Heart left ventricle (tissue), 16 donors: ENCODE measurements at regions not wholly inside any gene's neighbourhood (a gene's known extent, or its start where the extent isn't known, plus 50 kb on each side); places are given as distances from the start of the nearest gene placed in this dataset.

ENCODE experiments used
- ATAC-seq, 4 donors: fragments of 200-7000 bp; cut with Tn5 transposase; one replicate each; pipeline ENCODE4 v1.9.1; 2020 to 2022; ENCODE audit warnings: moderate library complexity in 4 of 4, mild to moderate bottlenecking in 3 of 4, moderate number of reproducible peaks in 1 of 4
- DNase-seq, 5 donors: peaks; one replicate each; pipeline ENCODE4 v3.0.0-alpha.2; 2020
- H3K27ac ChIP-seq, 12 donors: fragments of 200-600 bp; sonication (generic) in 4 of 12; one replicate each; pipeline versions ENCODE4 v1.5.0 to v1.8.0; 2016 to 2022; ENCODE audit warnings: mild to moderate bottlenecking in 2 of 12
- H3K27me3 ChIP-seq, 9 donors: fragments of 200-600 bp; sonication (generic) in 2 of 9; one replicate each; pipeline versions ENCODE4 v1.5.1 to v1.8.0; 2016 to 2022; ENCODE audit warnings: mild to moderate bottlenecking in 3 of 9
- H3K36me3 ChIP-seq, 9 donors: fragments of 200-600 bp; sonication (generic) in 2 of 9; one replicate each; pipeline versions ENCODE4 v1.5.0 to v1.8.0; 2018 to 2022; ENCODE audit warnings: mild to moderate bottlenecking in 2 of 9
- H3K4me1 ChIP-seq, 12 donors: fragments of 200-600 bp; sonication (generic) in 4 of 12; one replicate each; pipeline versions ENCODE4 v1.5.0 to v1.8.0; 2016 to 2022; ENCODE audit warnings: mild to moderate bottlenecking in 3 of 12
- H3K4me3 ChIP-seq, 12 donors: fragments of 200-600 bp; sonication (generic) in 4 of 12; one replicate each; pipeline versions ENCODE4 v1.5.0 to v1.8.0; 2017 to 2022; ENCODE audit warnings: mild to moderate bottlenecking in 9 of 12, moderate library complexity in 4 of 12
- H3K9me3 ChIP-seq, 12 donors: fragments of 200-600 bp; sonication (generic) in 4 of 12; one replicate each; pipeline versions ENCODE4 v1.5.0 to v1.8.0; 2016 to 2022; ENCODE audit warnings: mild to moderate bottlenecking in 1 of 12
- CTCF ChIP-seq, 12 donors: fragments of 200-600 bp; sonication (generic) in 4 of 12; IDR thresholded peaks; one replicate each; pipeline versions ENCODE4 v1.5.0 to v1.8.0; 2018 to 2022; ENCODE audit warnings: antibody characterized with exemption in 12 of 12, mild to moderate bottlenecking in 5 of 12
- POLR2A ChIP-seq, 2 donors: fragments of 450-650 bp; IDR thresholded peaks; one replicate each; pipeline ENCODE4 v1.6.1; 2017; ENCODE audit warnings: antibody characterized with exemption in 2 of 2, mild to moderate bottlenecking in 2 of 2, moderate library complexity in 2 of 2
- WGBS, 4 donors: extraction: QIAGEN DNeasy Blood & Tissue Kit in 2 of 4; methylation state at CpG; one replicate each; pipeline versions ENCODE4 v1.1.5 to v1.1.7; 2013 to 2018; 5-methylcytosine and 5-hydroxymethylcytosine counted together
- intact Hi-C, 10 donors: fragments of 100-400 bp; cut with DNase I; formaldehyde crosslinking; loops; one replicate each; pipeline versions ENCODE4 v1.11.1 to v1.14.2; 2022
- donor health status: ischemic (EF 13 %, LVEDD 7.1; RV severe dilation, severe dysfunction).
- donor health status: healthy with polysubstance abuse.
- donor health status: DM: no; HTN: yes; CAD: no.
- donor health status: DM: no; HTN: no; CAD: no.
- donor health status: ischemic (EF 25% LVEDD 6.9; RV normal size, moderate dysfunction).
- donor health status: ischemic (EF 25% LVEDD 5.7; RV mildly dilated, moderate dysfunction).
- donor health status: healthy.
- donor health status: DM: yes; HTN: yes; CAD: no.
- donor health status: ischemic (EF 35%, LVEDD 5.7; RV mildly dilated, moderate dysfunction).
- donor health status: nonischemic (EF 11% LVEDD 7.7; RV severe dilation, severe dysfunction).
- donor health status: DM: yes; HTN: yes; CAD: no.
- donor health status: PGD.
- donor health status: ischemic (EF 29% LVEDD 5.4; RV normal size, mild dysfunction).
- donor health status: nonischemic (EF 23%, LVEDD 6.1; RV moderate dilation, normal function).

- Histone ChIP-seq H3K27me3 (no peaks in the 10 kb centered on the region), H3K36me3 (no peaks in the 10 kb centered on the region), H3K4me3 (no peak overlapping the region), H3K27ac (no peak overlapping the region), H3K4me1 (no peaks in the 10 kb centered on the region), H3K9me3 (no peaks in the 10 kb centered on the region)
- WGBS, 4 donors: 94 to 96% (median 95%) methylated on average over 7 of the region's 7 CpGs
- ATAC-seq: no peak
- no peak for DNase-seq
- no peak for TF ChIP-seq CTCF (IDR thresholded peaks at IDR 0.05)
- TF ChIP-seq POLR2A (IDR thresholded peaks at IDR 0.05): no peak
- intact Hi-C loops: no loop called here
Observed at GRCh38 chr12:94749455-94749854, 99.1 kb upstream of the TMCC3 start.

- TF ChIP-seq CTCF (IDR thresholded peaks at IDR 0.05): no peak
- no peak for TF ChIP-seq POLR2A (IDR thresholded peaks at IDR 0.05)
- H3K27ac ChIP-seq: no peak overlapping the region
- H3K27me3 ChIP-seq: no peaks in the 10 kb centered on the region
- H3K36me3 ChIP-seq: no peaks in the 10 kb centered on the region
- DNase-seq (no peak), ATAC-seq (no peak)
- 80 to 83% (median 82%) methylated on average over 10 of the region's 10 CpGs for WGBS, 4 donors
- no peaks in the 10 kb centered on the region for H3K9me3 ChIP-seq
- H3K4me3 ChIP-seq: no peak overlapping the region
- H3K4me1 ChIP-seq: no peaks in the 10 kb centered on the region
- intact Hi-C loops: no loop called here
Observed at GRCh38 chr12:94748726-94749421, 98.5 kb upstream of the TMCC3 start.

- no peak overlapping the region for H3K27ac ChIP-seq
- DNase-seq: no peak
- H3K9me3 ChIP-seq: no peaks in the 10 kb centered on the region
- WGBS, 4 donors: 70 to 77% (median 75%) methylated on average over 4 of the region's 4 CpGs
- no peaks in the 10 kb centered on the region for H3K4me1 ChIP-seq
- TF ChIP-seq POLR2A (IDR thresholded peaks at IDR 0.05) (no peak), CTCF (IDR thresholded peaks at IDR 0.05) (no peak)
- intact Hi-C loops: no loop called here
- H3K4me3 ChIP-seq: no peak overlapping the region
- H3K36me3 ChIP-seq: no peaks in the 10 kb centered on the region
- ATAC-seq: no peak
- H3K27me3 ChIP-seq: peaks cover 0 to 4% (median 0%) of the 10 kb centered on the region in 9 donors
Observed at GRCh38 chr12:94745562-94745961, 95.2 kb upstream of the TMCC3 start.

- Histone ChIP-seq H3K9me3 (no peaks in the 10 kb centered on the region), H3K36me3 (no peaks in the 10 kb centered on the region), H3K4me3 (no peak overlapping the region), H3K4me1 (no peaks in the 10 kb centered on the region), H3K27ac (no peak overlapping the region), H3K27me3 (peaks cover 0 to 4% (median 0%) of the 10 kb centered on the region in 9 donors)
- intact Hi-C loops: no loop called here
- TF ChIP-seq CTCF (IDR thresholded peaks at IDR 0.05): no peak
- TF ChIP-seq POLR2A (IDR thresholded peaks at IDR 0.05): no peak
- WGBS, 4 donors: 80 to 91% (median 86%) methylated on average over 3 of the region's 3 CpGs
- DNase-seq: no peak
- ATAC-seq: no peak
Observed at GRCh38 chr12:94743174-94743573, 92.8 kb upstream of the TMCC3 start.
